Retina (tissue), 1 donor: ENCODE measurements at regions not wholly inside any gene's neighbourhood (a gene's known extent, or its start where the extent isn't known, plus 50 kb on each side); places are given as distances from the start of the nearest gene placed in this dataset.
"Not testable (repeated sequence)": the region's sequence is repeated elsewhere in the genome, so short reads cannot be mapped to it uniquely, and the experiment has no call there.

Source experiments
- DNase-seq: peaks from one replicate; pipeline ENCODE4 v3.0.0-alpha.2; 2016

- not testable (repeated sequence) for DNase-seq
Measured at GRCh38 chr12:131214936-131215335, 261.2 kb downstream of the ADGRD1 start.

- not testable (repeated sequence) for DNase-seq
Measured at GRCh38 chr12:131216587-131216986, 262.9 kb downstream of the ADGRD1 start.

- DNase-seq = peak; percentile 70
Measured at GRCh38 chr12:131217024-131217586, 263.4 kb downstream of the ADGRD1 start.

GRCh38 chr12:131218026-131218922 lies 264.6 kb downstream of the ADGRD1 start:
- DNase-seq = no peak

GRCh38 chr12:131218923-131219669 lies 265.4 kb downstream of the ADGRD1 start:
- DNase-seq = no peak

GRCh38 chr12:131219670-131220330 lies 266.1 kb downstream of the ADGRD1 start:
- DNase-seq = no peak

GRCh38 chr12:131220331-131220685 lies 266.6 kb downstream of the ADGRD1 start:
- DNase-seq = no peak

GRCh38 chr12:131221061-131221956 lies 267.6 kb downstream of the ADGRD1 start:
- no peak for DNase-seq

- DNase-seq = no peak
Measured at GRCh38 chr12:131221957-131222328, 268.2 kb downstream of the ADGRD1 start.

GRCh38 chr12:131222329-131223139 lies 268.8 kb downstream of the ADGRD1 start:
- peak; percentile 73 for DNase-seq

- no peak for DNase-seq
Measured at GRCh38 chr12:131223171-131223761, 269.6 kb downstream of the ADGRD1 start.

GRCh38 chr12:131223791-131224225 lies 270.1 kb downstream of the ADGRD1 start:
- DNase-seq = no peak

- not testable (repeated sequence) for DNase-seq
Measured at GRCh38 chr12:131224226-131225065, 270.7 kb downstream of the ADGRD1 start.

- not testable (repeated sequence) for DNase-seq
Measured at GRCh38 chr12:131225066-131225380, 271.3 kb downstream of the ADGRD1 start.

GRCh38 chr12:131226345-131227265 lies 272.9 kb downstream of the ADGRD1 start:
- DNase-seq = no peak

- not testable (repeated sequence) for DNase-seq
Measured at GRCh38 chr12:131227641-131228040, 273.9 kb downstream of the ADGRD1 start.

- not testable (repeated sequence) for DNase-seq
Measured at GRCh38 chr12:131229079-131229425, 275.3 kb downstream of the ADGRD1 start.

- DNase-seq = peak; percentile 49
Measured at GRCh38 chr12:131229426-131230339, 276.0 kb downstream of the ADGRD1 start.
